OCI-LY7 (cell line): ENCODE measurements at regions not wholly inside any gene's neighbourhood (a gene's known extent, or its start where the extent isn't known, plus 50 kb on each side); places are given as distances from the start of the nearest gene placed in this dataset.

Experiments used
- CTCF ChIP-seq: fragments of 200-600 bp; sonication (generic); conservative IDR thresholded peaks from 2 replicates; pipeline ENCODE4 v1.5.1; 2014; ENCODE audit warnings: mild to moderate bottlenecking, antibody characterized with exemption, low read length, moderate library complexity, mixed read lengths
- EZH2phosphoT487 ChIP-seq: fragments of 200-600 bp; sonication (generic); IDR thresholded peaks from 2 replicates; pipeline ENCODE4 v1.6.1; 2018; ENCODE audit warnings: low read depth, borderline replicate concordance, mild to moderate bottlenecking, mixed run types, antibody characterized with exemption, low read length, moderate library complexity, mixed read lengths

GRCh38 chr2:139439100-139439499, 658.9 kb upstream of the NXPH2 start:
- no peak for TF ChIP-seq CTCF
- TF ChIP-seq EZH2phosphoT487: no peak
